Kidney capillary endothelial cell (primary cell): ENCODE measurements at regions not wholly inside any gene's neighbourhood (a gene's known extent, or its start where the extent isn't known, plus 50 kb on each side); places are given as distances from the start of the nearest gene placed in this dataset.
A peak's percentile ranks its signal among the peaks of the same experiment; 100 is the strongest.

Source experiments
- DNase-seq: peaks from one replicate; pipeline ENCODE4 v3.0.0-alpha.2; 2018; ENCODE audit warnings: low spot score

DNA sequence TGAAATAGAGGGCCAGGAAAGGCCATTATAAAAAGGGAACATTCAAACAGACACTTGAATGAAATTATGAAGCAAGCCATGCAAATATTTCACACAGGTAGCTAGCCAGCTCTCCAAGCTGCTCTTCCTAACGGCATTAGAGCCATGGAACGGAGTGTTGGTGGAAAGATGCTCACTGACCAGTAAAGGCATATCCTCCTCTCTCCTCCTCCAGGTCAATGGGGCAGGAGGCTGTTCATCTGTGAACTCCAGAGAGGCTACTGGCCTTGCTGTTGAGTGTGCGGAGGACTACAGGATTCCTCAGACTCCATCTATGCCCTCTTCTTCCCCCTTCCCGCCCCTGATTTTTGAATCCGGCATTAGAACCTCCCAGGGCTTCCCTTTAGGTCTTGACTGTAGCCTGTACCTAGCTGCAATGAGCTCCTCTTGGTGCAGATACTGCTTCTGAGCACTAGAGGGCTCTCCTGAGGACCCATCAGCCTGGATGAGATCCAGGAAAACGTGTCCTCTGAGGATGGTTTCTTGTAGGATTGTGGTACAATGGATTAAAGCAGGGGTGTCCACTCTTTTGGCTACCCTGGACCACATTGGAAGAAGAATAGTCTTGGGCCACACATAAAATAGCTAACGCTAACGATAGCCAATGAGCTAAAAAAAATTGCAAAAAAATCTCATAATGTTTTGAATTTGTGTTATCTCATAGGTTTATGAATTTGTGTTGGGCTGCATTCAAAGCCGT is 162.2 kb downstream of the SREK1 start:
- peak; percentile 75 for DNase-seq

DNA sequence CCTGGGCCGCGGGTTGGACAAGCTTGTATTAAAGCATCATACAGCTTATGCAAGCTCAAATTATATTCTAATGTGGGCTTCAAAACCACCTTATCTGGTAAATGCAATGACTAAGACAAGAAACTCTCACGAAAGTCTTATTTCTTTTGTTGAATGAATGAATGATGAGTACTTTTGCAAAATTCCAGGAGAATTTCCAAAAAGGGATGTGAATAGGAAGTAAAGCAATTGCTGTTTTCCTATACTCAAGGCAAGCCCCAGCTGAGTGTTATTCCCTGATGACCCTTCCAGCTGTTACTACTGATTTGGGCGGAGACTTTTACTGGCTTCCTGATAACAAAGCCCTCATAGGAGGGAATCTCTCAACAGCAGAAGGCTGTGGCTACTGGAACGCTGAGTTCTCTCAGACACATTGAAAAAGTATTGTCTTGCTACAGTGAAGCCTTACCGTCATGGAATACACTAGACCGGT is 162.8 kb downstream of the SREK1 start:
- DNase-seq = peak; percentile 31

DNA sequence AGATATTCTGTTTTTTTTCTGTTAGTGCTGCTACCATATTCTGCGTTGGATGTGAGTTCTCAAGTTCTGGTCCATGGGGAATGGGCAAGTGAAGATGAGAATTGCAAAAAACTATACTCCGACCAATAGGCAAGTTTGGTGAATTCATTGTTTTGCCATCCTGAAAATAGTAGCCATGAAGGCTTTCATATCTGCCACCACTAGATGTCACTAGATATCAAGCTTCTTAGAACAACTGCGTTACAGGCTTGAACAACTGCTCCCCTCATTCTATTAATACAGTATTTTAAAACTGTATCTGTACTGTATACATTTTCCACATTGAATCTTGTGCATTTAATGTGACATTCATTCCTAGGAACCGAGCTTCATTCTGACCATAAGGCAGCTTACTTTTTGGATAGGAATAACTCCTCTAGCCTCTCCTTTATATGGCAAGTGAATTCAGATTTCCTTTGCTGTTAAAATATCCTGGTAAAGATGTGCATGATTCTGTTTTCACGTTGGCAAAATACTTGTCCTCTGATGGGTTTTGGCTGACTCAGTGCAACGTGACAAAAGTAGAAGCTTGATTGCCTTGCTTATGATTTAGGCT is 163.6 kb downstream of the SREK1 start:
- peak; percentile 82 for DNase-seq

DNA sequence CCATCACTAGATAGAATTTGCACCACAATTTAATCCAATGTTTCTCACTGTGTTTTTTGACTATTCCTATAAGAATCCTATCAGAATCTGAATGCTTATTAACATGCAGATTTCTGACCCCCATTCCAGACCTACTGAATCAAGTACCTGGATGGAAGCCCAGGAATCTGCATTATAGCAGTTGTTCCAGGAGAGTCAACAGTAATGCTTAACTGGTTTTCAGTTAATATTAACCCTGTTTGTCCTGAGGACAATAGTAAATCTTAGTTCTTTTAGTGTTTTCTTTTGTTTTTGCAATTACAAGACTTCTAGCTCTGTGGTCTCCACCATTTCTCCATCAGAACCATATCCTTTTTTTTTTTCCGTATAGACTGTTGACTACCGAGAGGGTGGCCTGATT is 168.2 kb downstream of the SREK1 start:
- no peak for DNase-seq

DNA sequence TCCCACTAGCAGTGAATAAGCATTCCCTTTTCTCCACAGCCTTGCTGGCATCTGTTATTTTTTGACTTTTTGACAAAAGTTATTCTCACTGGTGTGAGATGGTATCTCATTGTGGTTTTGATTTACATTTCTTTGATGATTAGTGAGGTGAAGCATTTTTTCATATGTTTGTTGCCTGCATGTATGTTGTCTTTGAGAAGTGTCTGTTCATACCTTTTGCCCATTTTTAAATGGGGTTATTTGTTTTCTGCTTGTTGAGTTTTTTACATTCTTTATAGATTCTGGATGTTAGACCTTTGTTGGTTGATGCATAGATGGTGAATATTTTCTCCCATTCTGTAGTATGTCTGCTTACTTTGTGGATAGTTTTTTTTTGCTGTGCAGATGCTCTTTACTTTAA is 171.7 kb downstream of the SREK1 start:
- no peak for DNase-seq

DNA sequence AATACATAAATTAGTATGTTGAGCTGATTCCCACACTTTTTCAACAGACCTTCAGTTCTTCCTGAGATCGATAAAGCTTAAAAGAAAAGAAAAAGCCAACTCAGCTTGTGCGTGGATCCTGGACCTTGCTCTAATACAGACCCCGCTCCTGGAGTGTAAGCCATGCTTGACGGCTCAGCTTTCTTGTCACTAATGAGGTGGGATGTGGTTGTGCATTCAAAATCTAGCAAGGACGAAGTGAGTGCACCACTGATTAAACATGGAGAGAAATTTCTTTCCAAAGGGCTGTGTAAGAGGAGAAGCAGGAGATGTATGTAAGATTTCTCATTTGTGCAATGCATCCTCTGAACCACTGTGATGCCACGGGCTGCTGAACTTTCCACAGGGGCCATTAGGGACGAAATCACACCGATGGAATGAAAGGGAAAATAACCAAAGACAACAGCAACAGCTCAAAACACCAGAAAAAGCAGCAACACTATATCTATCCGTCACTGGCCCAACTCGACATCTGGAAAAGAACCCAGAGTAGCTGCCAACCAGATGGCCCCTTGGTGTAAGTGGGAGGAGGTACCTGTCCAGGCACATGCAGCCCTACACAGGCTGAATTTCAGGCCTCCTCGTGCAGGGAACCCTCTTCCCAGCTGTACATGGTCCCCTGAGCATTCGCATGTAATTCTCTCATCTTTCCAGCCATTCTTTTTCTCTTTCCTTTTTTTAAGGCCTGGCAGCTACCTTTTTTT is 178.9 kb downstream of the SREK1 start:
- no peak for DNase-seq

DNA sequence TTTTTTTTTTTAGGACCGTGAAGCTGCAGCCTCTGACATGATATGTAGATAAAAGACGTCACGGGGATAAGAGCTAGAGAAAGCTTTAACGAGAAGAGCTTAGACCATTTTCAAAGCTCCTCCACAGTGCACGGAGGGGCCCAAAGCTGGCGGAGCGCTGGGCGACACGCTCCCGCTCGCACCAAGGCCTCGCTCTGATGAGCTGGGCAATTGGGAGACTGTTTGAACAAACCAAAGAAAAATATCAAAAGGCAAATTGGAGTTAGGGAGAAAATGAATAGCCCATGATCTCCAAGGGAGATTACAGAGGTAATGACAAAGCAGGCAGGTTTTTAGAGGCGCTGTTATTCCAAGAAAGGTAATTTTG is 179.4 kb downstream of the SREK1 start:
- no peak for DNase-seq

DNA sequence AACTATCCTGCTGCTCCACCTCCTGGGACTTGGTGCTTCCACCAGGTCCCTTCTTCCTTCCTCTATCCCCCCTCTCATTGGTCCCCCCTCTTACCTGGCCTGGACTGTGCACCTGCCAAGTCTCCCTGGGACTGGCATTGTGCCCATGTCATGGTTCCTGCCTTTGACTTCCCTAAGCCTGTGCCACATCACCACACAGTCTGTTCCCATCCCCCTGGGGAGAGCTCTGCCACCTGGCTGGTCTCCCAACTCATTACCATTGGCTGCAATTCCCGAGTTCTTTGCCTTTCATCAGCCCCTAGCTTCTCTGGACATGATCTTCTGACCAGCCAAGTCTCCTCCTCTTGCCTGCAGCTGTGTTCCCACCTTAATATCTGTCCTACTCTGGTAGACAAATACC is 180.3 kb downstream of the SREK1 start:
- DNase-seq = no peak

DNA sequence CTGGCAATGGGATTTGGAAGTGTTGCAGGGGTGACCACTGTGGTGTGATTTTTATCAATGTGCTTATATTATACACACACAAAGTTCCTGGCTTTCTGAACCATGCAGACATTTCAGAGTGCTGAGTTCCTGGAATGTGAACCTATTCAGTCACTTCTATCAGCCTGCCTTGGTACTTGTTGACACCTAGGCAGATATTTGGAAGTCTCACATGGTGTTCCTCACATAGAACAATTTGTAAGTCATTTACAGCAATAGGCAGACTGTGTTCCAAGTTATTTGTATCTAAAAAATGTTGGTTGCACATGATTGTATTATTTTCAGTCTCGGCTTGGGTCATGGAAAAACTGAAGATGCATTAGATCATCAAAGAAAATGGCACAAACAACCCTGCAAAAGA is 182.2 kb downstream of the SREK1 start:
- no peak for DNase-seq

DNA sequence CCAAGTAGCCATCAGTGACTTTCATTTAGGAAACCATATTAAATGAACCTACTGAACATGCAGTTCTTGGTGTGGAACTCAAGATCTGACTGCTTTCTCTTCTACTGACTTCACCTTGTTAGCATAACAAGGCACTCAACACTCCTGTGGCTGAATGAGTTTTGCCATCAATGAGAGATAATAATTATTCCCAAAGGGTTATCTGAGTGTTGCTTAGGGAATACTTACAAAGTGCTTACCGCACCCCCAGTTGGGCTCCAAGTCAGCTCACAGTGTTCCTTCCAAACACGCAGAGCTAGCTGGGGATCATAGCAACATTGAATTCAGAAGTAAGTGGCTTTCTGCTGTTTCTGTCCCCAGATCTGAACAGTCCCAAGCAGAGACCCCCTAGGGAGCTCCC is 182.9 kb downstream of the SREK1 start:
- DNase-seq = no peak

DNA sequence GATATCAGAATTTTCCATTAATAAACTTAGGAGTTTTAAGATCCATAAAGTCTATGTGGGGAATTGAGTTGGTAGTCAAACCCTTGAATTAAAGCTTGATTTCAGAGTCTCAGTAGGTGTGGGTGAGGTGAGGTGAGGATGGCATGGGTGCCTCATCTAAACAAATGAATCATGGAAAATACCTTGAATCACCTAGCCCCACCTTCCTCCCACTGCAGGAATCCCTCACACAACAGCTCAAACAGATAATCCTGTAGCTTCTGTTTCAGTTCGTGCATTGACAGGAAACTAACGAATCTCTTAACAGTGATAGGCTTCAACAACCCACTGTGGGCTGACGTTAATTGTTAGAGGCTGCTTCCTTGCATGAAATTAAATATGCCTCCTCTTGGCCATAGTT is 185.0 kb downstream of the SREK1 start:
- no peak for DNase-seq

DNA sequence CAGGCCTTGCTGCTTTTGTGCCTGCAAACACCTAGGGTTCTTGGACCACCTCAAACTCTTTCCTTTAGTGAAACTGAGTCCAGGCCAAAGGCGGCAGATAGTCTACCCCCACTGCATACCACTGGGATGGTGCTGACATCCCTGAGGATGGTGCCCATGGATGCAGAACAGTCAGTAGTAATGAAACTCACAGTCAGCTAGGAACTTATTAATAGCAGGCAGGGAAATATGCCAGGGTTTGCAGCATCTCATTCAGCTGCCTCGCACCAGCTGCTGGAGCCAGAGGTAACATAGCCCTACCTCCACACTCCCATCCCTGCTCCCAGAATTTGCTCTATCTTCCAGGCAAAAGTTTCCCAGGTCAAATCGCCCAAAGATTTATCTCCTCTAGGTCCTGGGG is 189.1 kb downstream of the SREK1 start:
- no peak for DNase-seq

DNA sequence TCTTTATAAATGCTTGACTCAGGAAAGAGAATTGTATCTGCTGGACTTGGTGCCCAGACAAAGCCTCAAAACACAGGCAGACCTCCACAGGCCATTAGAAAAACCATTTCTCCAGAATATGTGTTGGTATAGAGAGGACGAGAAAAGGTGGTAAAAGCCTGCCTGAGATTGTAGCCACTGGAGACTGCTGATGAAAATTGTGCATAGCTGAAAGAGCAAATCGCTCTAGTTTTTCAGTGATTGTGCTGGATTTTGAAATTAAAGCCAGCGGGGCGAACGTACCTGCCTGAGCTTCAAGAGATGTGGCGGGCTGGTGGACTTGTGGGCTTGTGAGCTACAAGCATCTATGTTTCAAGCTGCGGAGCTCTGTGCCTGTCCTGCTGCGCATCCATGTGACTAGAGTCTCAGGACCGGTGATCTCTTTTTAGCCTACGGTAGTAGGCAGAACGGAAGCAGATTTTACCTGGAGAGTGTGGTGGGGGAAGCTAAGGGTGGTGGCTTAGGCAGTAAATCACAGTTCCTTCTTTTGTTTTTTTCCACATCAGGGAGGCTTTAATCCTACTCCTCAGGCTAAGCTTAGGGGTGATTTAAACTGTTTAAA is 193.6 kb downstream of the SREK1 start:
- no peak for DNase-seq

DNA sequence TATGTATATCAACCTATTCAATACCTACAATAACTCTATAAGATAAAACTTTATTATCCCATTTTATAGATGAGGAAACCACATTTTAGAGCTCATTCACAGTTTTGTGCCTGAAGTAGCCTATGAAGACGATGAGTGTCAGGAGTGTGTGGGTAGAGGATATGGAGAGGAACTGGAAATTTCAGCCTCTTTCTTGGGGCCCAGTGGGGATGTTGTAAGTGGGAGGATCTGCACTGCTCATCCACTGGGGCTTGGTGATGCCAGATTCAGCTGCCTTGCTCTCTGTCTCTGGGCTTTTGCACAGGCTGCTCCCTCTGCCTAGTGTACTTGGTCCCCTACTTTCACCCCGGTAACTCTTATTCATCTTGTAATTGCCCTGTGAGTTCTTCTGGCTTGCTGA is 194.7 kb downstream of the SREK1 start:
- no peak for DNase-seq

DNA sequence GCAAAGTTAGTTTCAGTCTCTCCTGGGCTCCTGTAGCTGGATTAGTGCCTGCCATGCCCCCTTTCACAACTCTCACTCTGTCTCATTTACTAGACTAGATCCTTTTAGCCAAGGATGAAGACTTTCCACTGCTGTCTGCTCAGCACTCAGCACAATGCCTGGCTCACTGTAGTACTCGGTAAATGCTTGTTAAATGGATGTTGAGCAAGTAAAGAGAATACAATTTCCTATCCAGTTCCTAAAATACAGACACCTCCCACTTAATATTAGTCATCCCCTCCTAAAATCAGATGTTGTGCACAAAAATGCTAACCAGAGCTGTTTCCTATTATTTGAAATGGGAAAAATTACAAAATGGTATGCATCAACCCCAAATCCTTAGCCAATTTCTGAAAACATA is 195.8 kb downstream of the SREK1 start:
- DNase-seq = no peak

DNA sequence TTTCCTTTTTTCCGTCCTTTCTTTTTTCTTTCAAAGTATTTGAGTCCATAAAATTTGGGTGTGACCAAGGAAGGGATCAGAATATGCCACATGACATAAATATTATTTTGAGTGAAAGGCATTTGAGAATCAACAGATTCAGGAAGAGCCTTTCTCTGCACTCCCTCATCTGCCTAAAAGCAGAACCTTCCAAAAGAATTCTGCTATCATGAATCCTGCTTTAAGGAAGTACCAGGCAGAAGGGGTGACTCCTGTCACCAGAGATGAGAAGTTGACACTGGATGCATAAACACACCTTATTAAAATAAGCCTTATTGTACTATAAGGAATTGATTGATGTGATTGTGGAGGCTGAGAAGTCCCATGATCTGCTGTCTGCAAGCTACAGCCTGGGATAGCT is 196.7 kb downstream of the SREK1 start:
- no peak for DNase-seq

DNA sequence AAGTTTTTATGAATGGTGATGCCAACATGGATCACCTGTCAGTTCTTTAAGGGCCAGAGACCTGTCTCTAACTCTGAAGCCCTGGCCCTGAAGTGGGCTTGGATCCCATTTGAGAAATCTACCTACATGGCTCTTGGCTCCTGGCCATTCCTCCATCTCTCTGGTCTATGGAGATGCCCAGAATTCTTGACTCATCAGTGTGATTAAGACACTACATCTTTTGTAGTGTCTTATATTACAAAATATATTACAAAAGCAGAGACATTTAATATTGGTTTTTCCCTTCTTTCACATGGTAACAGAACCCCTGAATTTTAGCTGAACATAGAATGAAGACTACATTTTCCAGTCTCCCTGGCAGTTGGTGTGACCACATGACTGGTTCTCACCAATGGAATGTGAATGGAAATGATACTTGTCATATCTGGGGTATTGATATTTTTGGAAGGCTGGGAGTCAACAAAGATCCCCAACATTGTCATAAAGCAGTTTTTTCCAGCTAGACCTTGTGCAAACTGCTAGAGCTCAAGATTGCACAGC is 198.3 kb downstream of the SREK1 start:
- no peak for DNase-seq

DNA sequence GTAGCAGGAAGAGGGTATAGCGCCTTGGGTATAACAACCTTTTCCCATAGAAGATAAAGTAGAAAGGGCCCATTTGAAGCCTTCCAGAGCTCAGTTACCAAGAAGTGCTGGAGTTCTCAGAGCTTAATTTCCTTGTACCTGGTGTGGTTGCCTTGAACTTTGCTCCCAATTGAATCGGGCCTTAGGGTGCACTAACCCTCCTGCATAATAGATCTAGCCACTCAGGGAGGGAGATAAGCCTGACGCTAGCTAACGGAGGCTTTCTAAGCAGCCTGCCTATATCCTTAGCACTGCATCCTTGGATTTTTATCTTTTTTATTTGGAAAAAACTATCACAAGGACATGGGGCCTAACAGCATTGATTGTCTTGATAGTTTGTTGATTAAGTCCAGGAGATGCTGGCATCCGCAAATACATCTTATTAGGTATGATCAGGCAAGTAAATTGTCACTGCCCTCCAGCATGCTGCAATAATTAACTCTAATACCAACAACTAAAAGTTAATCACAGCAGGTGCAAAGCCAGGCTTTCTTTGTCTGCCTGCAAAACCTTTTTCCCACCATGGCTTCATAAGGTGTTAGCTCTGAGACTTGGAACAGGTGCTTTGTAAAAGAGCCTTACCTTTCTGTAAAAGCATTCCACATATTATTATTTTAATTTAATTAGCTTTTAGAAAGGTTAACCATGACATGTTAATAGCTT is 199.4 kb downstream of the SREK1 start:
- DNase-seq = no peak

DNA sequence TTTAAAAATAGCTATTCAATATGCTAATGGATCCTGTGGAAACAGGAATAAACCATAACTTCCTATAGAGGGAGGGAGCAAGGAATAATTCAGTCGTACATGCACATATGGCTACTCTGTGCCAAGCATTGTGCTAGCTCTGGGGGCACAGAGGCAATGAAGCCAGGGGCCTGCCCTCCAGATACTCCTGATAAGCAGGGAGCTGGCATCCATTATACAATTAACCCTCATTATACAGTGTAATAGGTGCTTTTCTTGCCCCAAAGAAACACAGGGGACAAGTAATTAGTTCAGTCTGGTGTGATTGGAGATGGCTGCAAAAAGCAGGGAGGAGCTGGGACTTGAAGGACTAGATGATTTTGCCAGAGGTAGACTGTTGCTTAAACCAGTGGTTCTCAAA is 200.4 kb downstream of the SREK1 start:
- no peak for DNase-seq

DNA sequence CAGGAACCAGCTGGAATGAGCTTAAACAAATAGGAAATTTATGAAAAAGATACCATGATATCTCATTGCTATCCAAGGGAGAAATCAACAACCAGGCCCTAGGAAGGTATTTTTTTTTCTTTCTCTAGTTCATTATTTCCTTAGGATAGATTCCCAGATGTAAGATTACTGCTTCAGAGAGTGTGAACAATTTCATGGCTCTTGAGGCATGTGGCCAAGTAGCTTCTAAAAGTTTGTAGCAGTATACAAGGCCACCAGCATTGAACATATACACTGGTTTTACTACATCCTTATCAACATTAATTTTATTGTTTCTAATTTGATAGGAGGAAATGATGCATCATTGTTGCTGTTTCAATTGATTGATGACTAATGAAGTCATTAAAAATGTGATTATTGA is 201.2 kb downstream of the SREK1 start:
- no peak for DNase-seq

DNA sequence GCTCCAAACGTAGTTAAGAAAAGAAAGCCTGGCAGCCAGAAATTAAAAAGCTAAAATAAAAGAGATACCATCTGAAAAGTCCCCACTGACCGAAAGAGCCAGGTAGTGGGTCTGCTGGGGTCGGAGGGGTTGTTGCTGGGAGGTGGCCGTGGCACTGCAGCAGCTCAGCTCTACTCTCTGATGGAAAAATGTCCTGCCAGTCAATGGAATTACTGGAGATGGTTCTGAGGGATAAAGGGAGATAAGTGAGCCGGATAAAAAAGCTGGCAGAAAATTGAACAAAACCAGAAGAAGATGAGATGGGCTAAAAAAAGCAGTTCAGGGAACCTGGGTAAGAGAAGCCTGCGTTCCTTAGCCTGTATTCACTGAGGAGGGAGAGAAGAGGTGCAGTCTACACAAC is 202.8 kb downstream of the SREK1 start:
- no peak for DNase-seq
